Right cardiac atrium (tissue), 5 donors: ENCODE measurements at regions not wholly inside any gene's neighbourhood (a gene's known extent, or its start where the extent isn't known, plus 50 kb on each side); places are given as distances from the start of the nearest gene placed in this dataset.

ENCODE experiments used
- ATAC-seq, 2 donors: fragments of 200-7000 bp; cut with Tn5 transposase; one replicate each; pipeline versions ENCODE4 v1.8.0 to v1.9.1; 2020; ENCODE audit warnings: moderate library complexity in 2 of 2, mild to moderate bottlenecking in 1 of 2
- DNase-seq, 3 donors: peaks; one replicate each; pipeline ENCODE4 v3.0.0-alpha.2; 2020
- H3K27ac ChIP-seq: one replicate; pipeline ENCODE4 v1.5.1; 2013; ENCODE audit warnings: mild to moderate bottlenecking, low read length, control low read depth, moderate library complexity
- H3K27me3 ChIP-seq: one replicate; pipeline ENCODE4 v1.6.1; 2013; ENCODE audit not compliant: control insufficient read depth, insufficient read depth
- H3K4me1 ChIP-seq: one replicate; pipeline ENCODE4 v1.6.1; 2013; ENCODE audit warnings: low read length; ENCODE audit not compliant: control insufficient read depth, insufficient read depth
- H3K4me3 ChIP-seq: one replicate; pipeline ENCODE4 v1.5.1; 2013; ENCODE audit warnings: low read length, control low read depth
- H3K9me3 ChIP-seq: one replicate; pipeline ENCODE4 v1.6.1; 2013; ENCODE audit warnings: low read length; ENCODE audit not compliant: control insufficient read depth
- WGBS: extraction: QIAGEN DNeasy Blood & Tissue Kit; methylation state at CpG from one replicate; pipeline ENCODE4 v1.1.7; 2013; 5-methylcytosine and 5-hydroxymethylcytosine counted together
- intact Hi-C, 4 donors: fragments of 100-400 bp; cut with DNase I; formaldehyde crosslinking; loops; one replicate each; pipeline versions ENCODE4 v1.11.0 to v1.14.0; 2022 to 2023
- donor health status: healthy with polysubstance abuse.
- donor health status: DM: no; HTN: yes; CAD: no.
- donor health status: DM: no; HTN: no; CAD: no.
- donor health status: DM: no; HTN: yes; CAD: no; lungs with severe emphysema.
- donor health status: DM: yes; HTN: yes; CAD: no.

GRCh38 chr4:23654791-23655190 lies 235.1 kb downstream of the PPARGC1A start:
- Histone ChIP-seq H3K27ac (no peak overlapping the region), H3K4me1 (no peaks in the 10 kb centered on the region), H3K4me3 (no peak overlapping the region), H3K27me3 (no peaks in the 10 kb centered on the region), H3K9me3 (no peaks in the 10 kb centered on the region)
- ATAC-seq, result no peak
- WGBS, result 62% methylated on average over 1 of the region's 1 CpG
- intact Hi-C loops, result no loop called here
- DNase-seq, result no peak

- ATAC-seq (no peak), DNase-seq (no peak)
- WGBS, result 84% methylated on average over 7 of the region's 7 CpGs
- no peaks in the 10 kb centered on the region for H3K9me3 ChIP-seq
- H3K27ac ChIP-seq, result no peak overlapping the region
- no peak overlapping the region for H3K4me3 ChIP-seq
- H3K4me1 ChIP-seq, result no peaks in the 10 kb centered on the region
- no peaks in the 10 kb centered on the region for H3K27me3 ChIP-seq
- intact Hi-C loops, result no loop called here
These were observed 240.8 kb downstream of the PPARGC1A start for GRCh38 chr4:23648854-23649596.

- no peak overlapping the region for H3K27ac ChIP-seq
- DNase-seq (no peak), ATAC-seq (no peak)
- H3K27me3 ChIP-seq, result no peaks in the 10 kb centered on the region
- intact Hi-C loops, result no loop called here
- H3K9me3 ChIP-seq, result no peaks in the 10 kb centered on the region
- WGBS, result 88% methylated on average over 1 of the region's 1 CpG
- H3K4me1 ChIP-seq, result no peaks in the 10 kb centered on the region
- H3K4me3 ChIP-seq, result no peak overlapping the region
These were observed 254.4 kb downstream of the PPARGC1A start for GRCh38 chr4:23635468-23635867.

- DNase-seq, result no peak
- Histone ChIP-seq H3K9me3 (no peaks in the 10 kb centered on the region), H3K27me3 (no peaks in the 10 kb centered on the region), H3K27ac (no peak overlapping the region), H3K4me1 (peaks cover 1% of the 10 kb centered on the region), H3K4me3 (no peak overlapping the region)
- no peak for ATAC-seq
- intact Hi-C loops, result no loop called here
- WGBS, result 67% methylated on average over 4 of the region's 4 CpGs
These were observed 258.4 kb downstream of the PPARGC1A start for GRCh38 chr4:23631255-23631950.

GRCh38 chr4:23630110-23630509 lies 259.7 kb downstream of the PPARGC1A start:
- Histone ChIP-seq H3K4me3 (no peak overlapping the region), H3K9me3 (no peaks in the 10 kb centered on the region), H3K4me1 (peaks cover 1% of the 10 kb centered on the region), H3K27ac (no peak overlapping the region), H3K27me3 (no peaks in the 10 kb centered on the region)
- DNase-seq (no peak), ATAC-seq (no peak)
- intact Hi-C loops, result no loop called here

- 31% methylated on average over 2 of the region's 2 CpGs for WGBS
- intact Hi-C loops, result no loop called here
- Histone ChIP-seq H3K4me3 (no peak overlapping the region), H3K4me1 (peaks cover 1% of the 10 kb centered on the region), H3K9me3 (no peaks in the 10 kb centered on the region), H3K27ac (no peak overlapping the region), H3K27me3 (no peaks in the 10 kb centered on the region)
- ATAC-seq (no peak), DNase-seq (no peak)
These were observed 260.4 kb downstream of the PPARGC1A start for GRCh38 chr4:23629421-23629820.

GRCh38 chr4:23614284-23614892 lies 275.5 kb downstream of the PPARGC1A start:
- no peaks in the 10 kb centered on the region for H3K4me1 ChIP-seq
- H3K27ac ChIP-seq, result no peak overlapping the region
- H3K4me3 ChIP-seq, result no peak overlapping the region
- intact Hi-C loops, result no loop called here
- DNase-seq (no peak), ATAC-seq (peak; percentile 71 to 78)
- H3K9me3 ChIP-seq, result no peaks in the 10 kb centered on the region
- WGBS, result 59% methylated on average over 5 of the region's 6 CpGs
- H3K27me3 ChIP-seq, result no peaks in the 10 kb centered on the region

GRCh38 chr4:23613782-23614181 lies 276.1 kb downstream of the PPARGC1A start:
- ATAC-seq (no peak), DNase-seq (no peak)
- no peak overlapping the region for H3K4me3 ChIP-seq
- no peaks in the 10 kb centered on the region for H3K4me1 ChIP-seq
- intact Hi-C loops, result no loop called here
- no peaks in the 10 kb centered on the region for H3K27me3 ChIP-seq
- no peaks in the 10 kb centered on the region for H3K9me3 ChIP-seq
- H3K27ac ChIP-seq, result no peak overlapping the region

- no peak overlapping the region for H3K27ac ChIP-seq
- no peaks in the 10 kb centered on the region for H3K4me1 ChIP-seq
- no peaks in the 10 kb centered on the region for H3K9me3 ChIP-seq
- no peak for DNase-seq
- WGBS, result 44% methylated on average over 2 of the region's 2 CpGs
- ATAC-seq, result no peak
- intact Hi-C loops, result no loop called here
- no peaks in the 10 kb centered on the region for H3K27me3 ChIP-seq
- H3K4me3 ChIP-seq, result no peak overlapping the region
These were observed 287.1 kb downstream of the PPARGC1A start for GRCh38 chr4:23602720-23603119.

- ATAC-seq (no peak), DNase-seq (no peak)
- Histone ChIP-seq H3K4me3 (no peak overlapping the region), H3K27me3 (no peaks in the 10 kb centered on the region), H3K4me1 (no peaks in the 10 kb centered on the region), H3K9me3 (no peaks in the 10 kb centered on the region), H3K27ac (no peak overlapping the region)
- intact Hi-C loops, result no loop called here
- 50% methylated on average over 3 of the region's 3 CpGs for WGBS
These were observed 295.7 kb downstream of the PPARGC1A start for GRCh38 chr4:23594125-23594524.

- Histone ChIP-seq H3K27me3 (no peaks in the 10 kb centered on the region), H3K4me3 (no peak overlapping the region), H3K27ac (no peak overlapping the region), H3K9me3 (no peaks in the 10 kb centered on the region), H3K4me1 (no peaks in the 10 kb centered on the region)
- ATAC-seq (no peak), DNase-seq (no peak)
- WGBS, result 62% methylated on average over 2 of the region's 2 CpGs
- intact Hi-C loops, result no loop called here
These were observed 299.4 kb downstream of the PPARGC1A start for GRCh38 chr4:23590431-23590830.
